ENCODE measurements at regions not wholly inside any gene's neighbourhood (a gene's known extent, or its start where the extent isn't known, plus 50 kb on each side); places are given as distances from the start of the nearest gene placed in this dataset.

DNA sequence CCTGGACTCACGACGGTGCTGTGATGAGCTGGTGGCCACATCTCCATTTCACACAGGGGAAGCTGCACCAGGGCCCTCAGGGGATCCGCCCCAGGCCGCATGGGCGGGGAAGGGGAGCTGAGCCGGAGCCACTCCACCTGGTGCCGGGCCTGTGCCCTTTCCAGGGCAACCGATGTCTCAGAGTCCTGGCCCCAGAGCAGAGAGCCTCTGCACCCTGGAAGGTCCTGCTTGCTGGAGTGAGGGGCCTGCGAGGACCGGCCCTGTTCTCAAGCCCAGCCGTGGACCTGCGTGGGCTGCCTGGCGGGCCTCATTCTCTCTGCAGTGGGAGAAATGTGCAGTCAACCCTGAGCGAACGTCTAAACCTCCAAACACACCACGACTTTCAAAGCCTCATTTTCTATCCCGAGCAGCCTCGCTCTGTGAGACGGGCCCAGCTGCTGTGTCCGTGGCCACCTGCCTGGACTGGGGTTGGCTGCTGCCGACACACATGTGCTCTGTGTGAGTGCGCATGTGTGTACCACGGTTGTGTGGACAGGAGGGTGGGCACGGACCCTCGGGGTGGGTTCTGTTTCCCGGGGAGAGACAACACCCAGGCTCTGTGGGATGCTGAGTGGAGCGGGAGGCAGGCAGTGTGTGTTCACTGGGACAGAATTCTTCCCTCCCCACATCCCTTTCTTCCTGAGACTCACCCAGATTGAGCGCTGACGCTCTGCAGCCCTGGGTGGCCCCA lies 163.5 kb downstream of the KIF26A start:
- TF ChIP-seq, protein P1, sequence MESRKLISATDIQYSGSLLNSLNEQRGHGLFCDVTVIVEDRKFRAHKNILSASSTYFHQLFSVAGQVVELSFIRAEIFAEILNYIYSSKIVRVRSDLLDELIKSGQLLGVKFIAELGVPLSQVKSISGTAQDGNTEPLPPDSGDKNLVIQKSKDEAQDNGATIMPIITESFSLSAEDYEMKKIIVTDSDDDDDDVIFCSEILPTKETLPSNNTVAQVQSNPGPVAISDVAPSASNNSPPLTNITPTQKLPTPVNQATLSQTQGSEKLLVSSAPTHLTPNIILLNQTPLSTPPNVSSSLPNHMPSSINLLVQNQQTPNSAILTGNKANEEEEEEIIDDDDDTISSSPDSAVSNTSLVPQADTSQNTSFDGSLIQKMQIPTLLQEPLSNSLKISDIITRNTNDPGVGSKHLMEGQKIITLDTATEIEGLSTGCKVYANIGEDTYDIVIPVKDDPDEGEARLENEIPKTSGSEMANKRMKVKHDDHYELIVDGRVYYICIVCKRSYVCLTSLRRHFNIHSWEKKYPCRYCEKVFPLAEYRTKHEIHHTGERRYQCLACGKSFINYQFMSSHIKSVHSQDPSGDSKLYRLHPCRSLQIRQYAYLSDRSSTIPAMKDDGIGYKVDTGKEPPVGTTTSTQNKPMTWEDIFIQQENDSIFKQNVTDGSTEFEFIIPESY (IDR thresholded peaks at IDR 0.05; ENCODE audit: extremely low read depth, insufficient replicate concordance, low read length): no peak
- TF ChIP-seq, protein P2, sequence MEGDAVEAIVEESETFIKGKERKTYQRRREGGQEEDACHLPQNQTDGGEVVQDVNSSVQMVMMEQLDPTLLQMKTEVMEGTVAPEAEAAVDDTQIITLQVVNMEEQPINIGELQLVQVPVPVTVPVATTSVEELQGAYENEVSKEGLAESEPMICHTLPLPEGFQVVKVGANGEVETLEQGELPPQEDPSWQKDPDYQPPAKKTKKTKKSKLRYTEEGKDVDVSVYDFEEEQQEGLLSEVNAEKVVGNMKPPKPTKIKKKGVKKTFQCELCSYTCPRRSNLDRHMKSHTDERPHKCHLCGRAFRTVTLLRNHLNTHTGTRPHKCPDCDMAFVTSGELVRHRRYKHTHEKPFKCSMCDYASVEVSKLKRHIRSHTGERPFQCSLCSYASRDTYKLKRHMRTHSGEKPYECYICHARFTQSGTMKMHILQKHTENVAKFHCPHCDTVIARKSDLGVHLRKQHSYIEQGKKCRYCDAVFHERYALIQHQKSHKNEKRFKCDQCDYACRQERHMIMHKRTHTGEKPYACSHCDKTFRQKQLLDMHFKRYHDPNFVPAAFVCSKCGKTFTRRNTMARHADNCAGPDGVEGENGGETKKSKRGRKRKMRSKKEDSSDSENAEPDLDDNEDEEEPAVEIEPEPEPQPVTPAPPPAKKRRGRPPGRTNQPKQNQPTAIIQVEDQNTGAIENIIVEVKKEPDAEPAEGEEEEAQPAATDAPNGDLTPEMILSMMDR (IDR thresholded peaks at IDR 0.05 in 2 of 3, conservative IDR thresholded peaks at IDR 0.05 in 1 of 3; ENCODE audit: borderline replicate concordance in 1 of 3, insufficient read depth in 1 of 3, low read depth in 2 of 3, low read length in 2 of 3): no peak
- TF ChIP-seq POLR2AphosphoS5 (IDR thresholded peaks at IDR 0.05; ENCODE audit: low read depth, low read length): no peak
- TF ChIP-seq POLR2A (IDR thresholded peaks at IDR 0.05; ENCODE audit: borderline replicate concordance, extremely low read depth, insufficient read depth, insufficient read length): no peak
